Stimulated activated CD8-positive, alpha-beta memory T cell treated with anti-CD3 and anti-CD28 coated beads, Interleukin-4, amount 100 ng/mL, for 24 hours (primary cell): ENCODE measurements at regions not wholly inside any gene's neighbourhood (a gene's known extent, or its start where the extent isn't known, plus 50 kb on each side); places are given as distances from the start of the nearest gene placed in this dataset.

Source experiments
- DNase-seq: peaks from one replicate; pipeline ENCODE4 v3.0.0-alpha.2; 2020; ENCODE audit warnings: low read depth

DNA sequence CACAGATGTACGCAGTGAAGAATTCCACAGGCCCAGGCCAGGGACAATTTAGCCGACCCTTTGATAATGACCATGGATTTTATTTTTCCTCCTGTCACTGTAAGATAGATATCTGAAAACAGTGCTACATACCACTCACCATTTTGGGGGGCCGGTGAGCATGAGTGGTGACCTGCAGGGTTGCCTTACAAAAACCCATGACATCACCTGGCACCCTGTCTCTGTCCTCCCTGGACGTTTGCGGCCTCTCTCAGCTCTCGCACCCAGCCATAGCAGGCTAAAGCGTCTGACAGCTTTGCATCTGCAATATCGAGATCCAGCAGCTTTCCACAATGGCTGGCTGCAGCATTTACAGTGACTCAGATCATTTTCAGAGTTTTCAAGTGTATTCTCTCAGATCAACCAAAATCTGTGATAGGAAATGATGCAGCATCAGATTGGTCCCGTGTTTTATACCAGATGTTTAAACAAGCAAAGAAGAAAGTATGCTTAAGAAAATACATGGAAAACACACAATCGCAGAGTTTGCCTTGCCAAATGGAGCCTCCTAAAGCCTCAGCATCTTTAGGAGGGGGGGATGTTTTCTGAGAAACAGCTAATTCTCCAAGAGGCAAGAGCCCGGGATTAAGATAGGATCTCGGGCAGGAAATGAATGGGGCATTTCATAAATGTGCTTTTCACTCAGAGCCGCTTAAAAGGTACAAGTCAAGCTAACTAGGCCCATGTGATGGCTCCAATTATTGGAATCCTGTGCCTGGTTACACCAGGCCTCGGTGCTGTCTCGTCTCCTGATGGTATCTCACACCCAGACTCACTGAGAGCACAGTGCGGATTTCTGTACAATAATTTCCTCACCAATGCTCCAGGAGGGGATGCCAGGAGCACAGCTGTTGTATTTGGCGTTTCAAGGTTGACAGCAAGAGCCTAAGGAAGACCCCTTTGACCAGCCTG lies 257.3 kb downstream of the XXYLT1 start:
- DNase-seq = no peak

DNA sequence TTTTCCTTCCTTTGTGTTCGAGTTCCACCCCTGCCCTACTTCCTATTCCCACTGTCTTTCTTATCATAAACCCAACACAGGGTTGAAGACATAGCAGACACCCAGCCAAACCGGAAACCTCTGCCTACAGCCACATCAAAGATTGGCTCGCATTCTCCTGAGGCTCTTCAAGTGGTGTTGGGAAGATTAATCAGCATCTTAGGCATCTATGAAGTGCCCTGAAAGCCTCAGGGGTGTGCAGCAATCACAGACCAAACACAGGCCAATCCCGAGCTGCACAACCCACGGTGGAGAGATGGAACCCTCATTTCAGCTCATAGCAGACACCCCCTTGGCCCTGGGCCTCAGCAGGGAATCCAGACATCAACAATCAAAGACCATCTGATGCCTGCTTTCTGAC lies 255.9 kb downstream of the XXYLT1 start:
- no peak for DNase-seq

DNA sequence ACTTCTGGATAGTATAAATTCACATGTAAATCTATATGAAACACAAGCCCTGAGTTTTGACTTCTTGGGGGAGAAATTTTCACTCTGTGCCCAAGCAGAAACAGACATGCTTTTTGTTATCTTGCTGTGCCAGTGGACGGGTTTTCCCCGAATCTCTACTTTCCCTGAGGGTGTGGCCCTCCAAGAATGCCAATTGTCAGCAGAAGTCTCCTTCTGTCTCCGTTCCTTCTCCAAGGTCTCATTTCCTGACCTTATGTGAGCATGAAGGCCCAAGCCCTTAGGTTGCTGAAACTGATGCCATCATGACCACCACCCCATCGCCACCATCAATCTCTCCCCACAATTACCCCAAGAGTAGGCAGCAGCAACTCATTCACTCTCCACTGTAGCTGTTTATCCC lies 253.8 kb downstream of the XXYLT1 start:
- no peak for DNase-seq
